ENCODE measurements at regions not wholly inside any gene's neighbourhood (a gene's known extent, or its start where the extent isn't known, plus 50 kb on each side); places are given as distances from the start of the nearest gene placed in this dataset.

DNA sequence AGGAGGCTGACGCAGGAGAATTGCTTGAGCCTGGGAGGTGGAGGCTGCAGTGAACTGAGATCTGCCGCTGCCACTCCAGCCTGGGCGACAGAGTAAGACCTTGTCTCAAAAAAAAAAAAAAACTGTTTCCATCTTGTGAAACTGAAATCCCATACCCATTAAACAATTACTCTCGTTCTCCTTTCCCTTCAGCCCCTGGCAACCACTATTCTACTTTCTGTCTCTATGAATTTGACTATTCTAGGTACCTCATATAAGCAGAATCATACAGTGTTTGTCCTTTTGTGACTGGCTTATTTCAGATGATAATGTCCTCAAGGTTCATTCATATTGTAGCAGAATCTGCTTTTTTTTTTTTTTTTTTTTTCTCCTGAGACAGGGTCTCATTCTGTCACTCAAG lies 51.5 kb upstream of the UBE2E1 start:
- DNase-seq (ENCODE audit: low read depth): no peak
- no peak overlapping the region for H3K4me3 ChIP-seq (ENCODE audit: low read depth, low read length)
- TF ChIP-seq, protein P1, sequence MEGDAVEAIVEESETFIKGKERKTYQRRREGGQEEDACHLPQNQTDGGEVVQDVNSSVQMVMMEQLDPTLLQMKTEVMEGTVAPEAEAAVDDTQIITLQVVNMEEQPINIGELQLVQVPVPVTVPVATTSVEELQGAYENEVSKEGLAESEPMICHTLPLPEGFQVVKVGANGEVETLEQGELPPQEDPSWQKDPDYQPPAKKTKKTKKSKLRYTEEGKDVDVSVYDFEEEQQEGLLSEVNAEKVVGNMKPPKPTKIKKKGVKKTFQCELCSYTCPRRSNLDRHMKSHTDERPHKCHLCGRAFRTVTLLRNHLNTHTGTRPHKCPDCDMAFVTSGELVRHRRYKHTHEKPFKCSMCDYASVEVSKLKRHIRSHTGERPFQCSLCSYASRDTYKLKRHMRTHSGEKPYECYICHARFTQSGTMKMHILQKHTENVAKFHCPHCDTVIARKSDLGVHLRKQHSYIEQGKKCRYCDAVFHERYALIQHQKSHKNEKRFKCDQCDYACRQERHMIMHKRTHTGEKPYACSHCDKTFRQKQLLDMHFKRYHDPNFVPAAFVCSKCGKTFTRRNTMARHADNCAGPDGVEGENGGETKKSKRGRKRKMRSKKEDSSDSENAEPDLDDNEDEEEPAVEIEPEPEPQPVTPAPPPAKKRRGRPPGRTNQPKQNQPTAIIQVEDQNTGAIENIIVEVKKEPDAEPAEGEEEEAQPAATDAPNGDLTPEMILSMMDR (IDR thresholded peaks at IDR 0.05; ENCODE audit: insufficient read depth, low read length): no peak
